Smooth muscle cell (in vitro differentiated cells): ENCODE measurements at regions not wholly inside any gene's neighbourhood (a gene's known extent, or its start where the extent isn't known, plus 50 kb on each side); places are given as distances from the start of the nearest gene placed in this dataset.

Experiments
- DNase-seq: peaks from one replicate; lab custom pipeline; 2025; ENCODE audit not compliant: unreplicated experiment; lab: John Stamatoyannopoulos, UW
- H2AFZ ChIP-seq: fragments of 200-600 bp; sonication (generic); 2 replicates; pipeline ENCODE4 v1.6.0; 2016; ENCODE audit warnings: antibody characterized with exemption, low read depth, mild to moderate bottlenecking
- H3F3A ChIP-seq: fragments of 200-600 bp; sonication (generic); 2 replicates; pipeline ENCODE4 v1.6.0; 2017; ENCODE audit warnings: antibody characterized with exemption, low read depth
- H3K27ac ChIP-seq: fragments of 200-600 bp; sonication (generic); 2 replicates; pipeline ENCODE4 v1.5.1; 2016; ENCODE audit warnings: low read depth, mild to moderate bottlenecking
- H3K27me3 ChIP-seq: fragments of 200-600 bp; sonication (generic); 2 replicates; pipeline ENCODE4 v1.6.1; 2016; ENCODE audit warnings: low read depth, mild to moderate bottlenecking
- H3K36me3 ChIP-seq: fragments of 200-600 bp; sonication (generic); 2 replicates; pipeline ENCODE4 v1.5.1; 2016; ENCODE audit warnings: low read depth
- H3K4me1 ChIP-seq: fragments of 200-600 bp; sonication (generic); 2 replicates; pipeline ENCODE4 v1.5.1; 2016; ENCODE audit warnings: low read depth
- H3K4me2 ChIP-seq: fragments of 200-600 bp; sonication (generic); 2 replicates; pipeline ENCODE4 v1.6.0; 2016; ENCODE audit warnings: mild to moderate bottlenecking
- H3K4me3 ChIP-seq: fragments of 200-600 bp; sonication (generic); 2 replicates; pipeline ENCODE4 v1.5.1; 2016; ENCODE audit warnings: mild to moderate bottlenecking
- H3K79me2 ChIP-seq: fragments of 200-600 bp; sonication (generic); 2 replicates; pipeline ENCODE4 v1.6.0; 2016; ENCODE audit warnings: low read depth, mild to moderate bottlenecking
- H3K9ac ChIP-seq: fragments of 200-600 bp; sonication (generic); 2 replicates; pipeline ENCODE4 v1.6.0; 2016; ENCODE audit warnings: low read depth
- H3K9me3 ChIP-seq: fragments of 200-600 bp; sonication (generic); replicated peaks from 2 replicates; pipeline ENCODE4 v1.5.1; 2016; ENCODE audit warnings: low read depth
- H4K20me1 ChIP-seq: fragments of 200-600 bp; sonication (generic); 2 replicates; pipeline ENCODE4 v1.6.0; 2016; ENCODE audit warnings: low read depth
- WGBS: methylation state at CpG from one replicate; pipeline ENCODE4 v1.1.7; 2016; ENCODE audit warnings: low lambda C conversion rate; 5-methylcytosine and 5-hydroxymethylcytosine counted together
- TF ChIP-seq, protein P1 (sequence below): fragments of 200-600 bp; sonication (generic); IDR thresholded peaks from 2 replicates; pipeline ENCODE4 v1.5.1; 2017; ENCODE audit warnings: borderline replicate concordance, mild to moderate bottlenecking, antibody characterized with exemption; ENCODE audit not compliant: insufficient read depth, poor library complexity, severe bottlenecking

DNA sequence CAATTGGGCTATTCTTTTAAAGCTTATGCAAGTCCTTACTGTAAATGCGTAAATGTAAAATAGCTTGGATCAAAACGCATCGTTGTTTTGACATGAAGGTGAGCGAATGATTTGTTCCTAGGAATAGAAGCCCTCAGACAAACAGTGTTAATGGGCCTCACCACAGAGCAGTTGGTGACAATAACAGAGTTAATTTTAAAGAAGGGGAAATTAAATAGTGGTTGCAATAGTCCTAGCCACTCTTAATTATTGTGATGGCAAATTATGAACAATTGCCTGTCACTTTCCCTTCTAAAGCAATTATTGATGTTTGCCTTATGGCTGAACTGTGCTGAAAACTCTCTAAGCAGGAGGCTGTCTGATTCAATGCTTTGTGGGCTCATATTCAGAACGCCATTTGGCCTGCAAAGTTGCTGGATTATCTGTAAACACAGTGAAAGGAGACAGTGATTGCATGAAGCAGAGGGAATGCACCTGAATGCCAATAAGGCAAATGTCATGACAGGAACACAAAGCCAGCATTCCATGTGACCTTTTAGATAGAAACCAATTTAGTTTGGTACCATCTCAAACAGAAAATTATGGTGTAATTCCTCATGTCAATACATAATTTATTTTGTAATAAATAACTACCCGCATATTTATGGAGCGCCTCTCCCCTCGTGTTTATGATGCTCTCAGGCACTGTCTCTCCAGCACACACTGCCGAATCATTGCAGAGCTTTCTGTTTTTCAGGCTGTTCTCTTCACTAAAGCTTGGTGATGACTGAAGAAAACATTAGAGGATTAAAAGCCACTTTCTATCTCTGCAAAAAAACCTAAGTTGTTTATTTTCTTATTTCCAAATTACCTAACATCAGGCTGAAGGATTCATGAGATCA is 387.5 kb downstream of the HACE1 start:
- Histone ChIP-seq H3K27ac (no peak overlapping the region), H3F3A (no peaks in the 10 kb centered on the region), H3K4me2 (no peak overlapping the region), H3K79me2 (no peaks in the 10 kb centered on the region), H4K20me1 (no peaks in the 10 kb centered on the region), H3K4me3 (no peak overlapping the region), H3K9me3 (no peaks in the 10 kb centered on the region), H3K4me1 (peaks cover 8% of the 10 kb centered on the region), H3K9ac (no peak overlapping the region), H3K36me3 (no peaks in the 10 kb centered on the region), H2AFZ (no peak overlapping the region), H3K27me3 (no peaks in the 10 kb centered on the region)
- no peak for DNase-seq
- WGBS: 65% methylated on average over 9 of the region's 9 CpGs
- TF ChIP-seq, protein P1, sequence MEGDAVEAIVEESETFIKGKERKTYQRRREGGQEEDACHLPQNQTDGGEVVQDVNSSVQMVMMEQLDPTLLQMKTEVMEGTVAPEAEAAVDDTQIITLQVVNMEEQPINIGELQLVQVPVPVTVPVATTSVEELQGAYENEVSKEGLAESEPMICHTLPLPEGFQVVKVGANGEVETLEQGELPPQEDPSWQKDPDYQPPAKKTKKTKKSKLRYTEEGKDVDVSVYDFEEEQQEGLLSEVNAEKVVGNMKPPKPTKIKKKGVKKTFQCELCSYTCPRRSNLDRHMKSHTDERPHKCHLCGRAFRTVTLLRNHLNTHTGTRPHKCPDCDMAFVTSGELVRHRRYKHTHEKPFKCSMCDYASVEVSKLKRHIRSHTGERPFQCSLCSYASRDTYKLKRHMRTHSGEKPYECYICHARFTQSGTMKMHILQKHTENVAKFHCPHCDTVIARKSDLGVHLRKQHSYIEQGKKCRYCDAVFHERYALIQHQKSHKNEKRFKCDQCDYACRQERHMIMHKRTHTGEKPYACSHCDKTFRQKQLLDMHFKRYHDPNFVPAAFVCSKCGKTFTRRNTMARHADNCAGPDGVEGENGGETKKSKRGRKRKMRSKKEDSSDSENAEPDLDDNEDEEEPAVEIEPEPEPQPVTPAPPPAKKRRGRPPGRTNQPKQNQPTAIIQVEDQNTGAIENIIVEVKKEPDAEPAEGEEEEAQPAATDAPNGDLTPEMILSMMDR: no peak

DNA sequence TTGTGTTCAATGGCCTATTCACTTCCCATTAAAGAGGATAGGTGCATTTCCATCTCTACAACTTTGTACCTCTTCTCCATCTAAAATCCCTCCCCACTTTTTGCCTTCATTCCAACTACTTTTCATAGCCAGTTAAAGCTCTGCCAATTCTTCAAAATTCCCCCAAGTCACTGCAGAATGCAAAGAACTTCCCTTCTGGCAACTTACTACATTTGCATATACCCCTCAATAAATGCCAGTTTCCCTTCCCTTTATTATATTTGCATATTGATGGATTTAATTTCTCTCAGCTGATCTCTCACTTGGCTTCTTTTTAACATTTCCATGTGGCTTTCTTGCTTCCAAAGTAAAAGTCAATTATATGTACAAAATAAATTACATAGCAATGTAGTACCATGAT is 393.4 kb downstream of the HACE1 start:
- Histone ChIP-seq H3K9me3 (no peaks in the 10 kb centered on the region), H3K27me3 (no peaks in the 10 kb centered on the region), H3K4me1 (no peaks in the 10 kb centered on the region), H3K36me3 (no peaks in the 10 kb centered on the region), H3K9ac (no peak overlapping the region), H4K20me1 (no peaks in the 10 kb centered on the region), H3K4me3 (no peak overlapping the region), H3K4me2 (no peak overlapping the region), H3K79me2 (no peaks in the 10 kb centered on the region), H2AFZ (no peak overlapping the region), H3K27ac (no peak overlapping the region), H3F3A (no peaks in the 10 kb centered on the region)
- TF ChIP-seq, protein P1: no peak
- DNase-seq: no peak

DNA sequence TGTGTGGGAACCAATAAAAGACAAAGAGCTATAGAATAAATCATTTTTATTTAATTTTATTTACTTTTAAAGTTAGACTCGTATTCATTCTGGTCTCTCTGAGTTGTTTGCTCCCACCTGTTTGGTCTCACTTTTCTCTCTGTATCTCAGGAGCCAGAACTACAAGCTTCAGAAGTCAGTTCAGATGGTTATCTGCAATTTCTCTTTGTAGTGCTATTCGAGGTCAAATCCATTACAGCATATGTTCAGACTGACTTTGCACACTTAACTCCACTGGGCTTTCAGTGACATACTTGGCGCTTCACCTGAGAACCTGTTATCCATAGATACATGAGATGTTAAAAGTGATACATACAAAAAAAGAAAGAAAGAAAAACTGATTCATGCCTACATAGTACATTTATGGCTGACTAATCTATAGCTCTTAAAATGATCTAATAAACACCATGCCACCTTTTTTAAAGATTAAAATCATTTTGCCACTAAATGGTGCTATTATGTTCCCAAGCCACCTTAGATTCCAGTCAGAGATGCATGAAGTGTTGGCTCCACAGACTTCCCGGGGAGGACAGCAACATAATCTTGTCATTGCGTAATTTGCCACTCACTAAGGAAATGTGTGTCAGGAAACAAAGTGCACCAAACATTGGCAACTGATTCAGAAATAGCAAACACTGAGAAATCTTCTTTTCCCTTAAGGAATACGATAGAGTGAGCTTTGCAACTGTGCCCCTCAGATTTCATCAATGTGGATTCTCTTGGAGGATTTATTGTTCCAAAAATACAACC is 396.7 kb downstream of the HACE1 start:
- H3K4me2 ChIP-seq: no peak overlapping the region
- no peak for DNase-seq
- H3K9me3 ChIP-seq: no peaks in the 10 kb centered on the region
- no peak overlapping the region for H3K9ac ChIP-seq
- no peaks in the 10 kb centered on the region for H3F3A ChIP-seq
- no peaks in the 10 kb centered on the region for H3K27me3 ChIP-seq
- no peaks in the 10 kb centered on the region for H4K20me1 ChIP-seq
- H3K27ac ChIP-seq: no peak overlapping the region
- H3K4me1 ChIP-seq: no peaks in the 10 kb centered on the region
- no peaks in the 10 kb centered on the region for H3K36me3 ChIP-seq
- H3K4me3 ChIP-seq: no peak overlapping the region
- TF ChIP-seq, protein P1: no peak
- no peak overlapping the region for H2AFZ ChIP-seq
- no peaks in the 10 kb centered on the region for H3K79me2 ChIP-seq
- 60% methylated on average over 6 of the region's 6 CpGs for WGBS
